Brain microvascular endothelial cell (primary cell): ENCODE measurements at regions not wholly inside any gene's neighbourhood (a gene's known extent, or its start where the extent isn't known, plus 50 kb on each side); places are given as distances from the start of the nearest gene placed in this dataset.

Experiments used
- DNase-seq: peaks from one replicate; pipeline ENCODE4 v3.0.0-alpha.2; 2020
- H3K27ac ChIP-seq: fragments of 250-450 bp; sonication (Bioruptor Pico); 2 replicates; pipeline ENCODE4 v1.5.1; 2020; ENCODE audit warnings: mild to moderate bottlenecking, moderate library complexity
- H3K27me3 ChIP-seq: fragments of 250-450 bp; sonication (Bioruptor Pico); replicated peaks from 2 replicates; pipeline ENCODE4 v1.5.1; 2020; ENCODE audit warnings: mild to moderate bottlenecking
- H3K36me3 ChIP-seq: fragments of 250-450 bp; sonication (Bioruptor Pico); replicated peaks from 2 replicates; pipeline ENCODE4 v1.5.1; 2020; ENCODE audit warnings: mild to moderate bottlenecking
- H3K4me3 ChIP-seq: 2 replicates; pipeline ENCODE4 v1.5.1; 2011; ENCODE audit warnings: low read depth, mild to moderate bottlenecking, control low read depth, low read length, moderate library complexity
- in situ Hi-C: cut with HindIII; loops from 2 replicates; pipeline ENCODE4 v1.10.0; 2017; ENCODE audit warnings: low sequenced_read_pairs, low pct_ligation_motif_present
- TF ChIP-seq, protein P1 (sequence below): IDR thresholded peaks from 2 replicates; pipeline ENCODE4 v1.5.1; 2011; ENCODE audit warnings: low read depth, mild to moderate bottlenecking, moderate library complexity, low read length, control low read depth, inconsistent platforms; ENCODE audit errors: missing control alignments

DNA sequence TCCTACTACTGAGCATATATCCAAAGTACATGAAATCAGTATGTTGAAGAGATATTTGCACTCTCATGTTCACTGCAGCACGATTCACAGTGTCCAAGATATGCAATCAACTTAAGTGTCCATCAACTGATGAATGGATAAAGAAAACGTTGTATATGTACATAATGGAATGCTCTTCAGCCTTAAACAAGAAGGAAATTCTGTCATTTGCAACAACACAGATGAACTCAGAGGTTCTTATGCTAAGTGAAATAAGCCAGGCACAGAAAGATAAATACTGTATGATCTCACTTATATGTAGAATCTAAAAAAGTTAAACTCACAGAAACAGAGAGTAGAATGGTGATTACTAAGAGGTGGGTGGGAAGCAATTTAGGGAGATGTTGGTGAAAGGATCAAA is 149.2 kb downstream of the EVA1A start:
- in situ Hi-C loops: no loop called here
- DNase-seq: no peak
- Histone ChIP-seq H3K27ac (no peak overlapping the region), H3K4me3 (no peak overlapping the region), H3K27me3 (peaks cover 2% of the 10 kb centered on the region), H3K36me3 (no peaks in the 10 kb centered on the region)
- TF ChIP-seq, protein P1, sequence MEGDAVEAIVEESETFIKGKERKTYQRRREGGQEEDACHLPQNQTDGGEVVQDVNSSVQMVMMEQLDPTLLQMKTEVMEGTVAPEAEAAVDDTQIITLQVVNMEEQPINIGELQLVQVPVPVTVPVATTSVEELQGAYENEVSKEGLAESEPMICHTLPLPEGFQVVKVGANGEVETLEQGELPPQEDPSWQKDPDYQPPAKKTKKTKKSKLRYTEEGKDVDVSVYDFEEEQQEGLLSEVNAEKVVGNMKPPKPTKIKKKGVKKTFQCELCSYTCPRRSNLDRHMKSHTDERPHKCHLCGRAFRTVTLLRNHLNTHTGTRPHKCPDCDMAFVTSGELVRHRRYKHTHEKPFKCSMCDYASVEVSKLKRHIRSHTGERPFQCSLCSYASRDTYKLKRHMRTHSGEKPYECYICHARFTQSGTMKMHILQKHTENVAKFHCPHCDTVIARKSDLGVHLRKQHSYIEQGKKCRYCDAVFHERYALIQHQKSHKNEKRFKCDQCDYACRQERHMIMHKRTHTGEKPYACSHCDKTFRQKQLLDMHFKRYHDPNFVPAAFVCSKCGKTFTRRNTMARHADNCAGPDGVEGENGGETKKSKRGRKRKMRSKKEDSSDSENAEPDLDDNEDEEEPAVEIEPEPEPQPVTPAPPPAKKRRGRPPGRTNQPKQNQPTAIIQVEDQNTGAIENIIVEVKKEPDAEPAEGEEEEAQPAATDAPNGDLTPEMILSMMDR: no peak

DNA sequence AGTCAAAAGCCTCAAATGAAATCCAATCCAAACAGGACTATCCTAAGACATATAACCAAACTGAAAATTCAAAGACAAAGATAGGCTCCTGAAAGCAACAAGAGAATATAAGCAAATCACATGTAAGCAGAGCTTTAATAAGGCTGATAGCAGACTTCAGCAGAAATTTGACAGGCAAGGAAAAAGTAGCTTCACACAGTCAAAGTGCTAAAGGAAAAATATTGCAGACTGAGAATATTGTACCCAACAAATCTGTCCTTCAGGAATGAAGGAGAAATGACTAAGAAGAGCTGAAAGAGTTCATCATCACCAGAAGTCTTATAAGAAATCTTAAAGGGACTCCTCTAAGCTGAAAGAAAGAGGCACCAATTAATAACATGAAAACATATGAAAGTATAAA is 150.0 kb downstream of the EVA1A start:
- H3K27me3 ChIP-seq: peaks cover 7% of the 10 kb centered on the region
- no peak for DNase-seq
- no peak overlapping the region for H3K4me3 ChIP-seq
- in situ Hi-C loops: no loop called here
- no peak overlapping the region for H3K27ac ChIP-seq
- TF ChIP-seq, protein P1: no peak
- H3K36me3 ChIP-seq: no peaks in the 10 kb centered on the region

DNA sequence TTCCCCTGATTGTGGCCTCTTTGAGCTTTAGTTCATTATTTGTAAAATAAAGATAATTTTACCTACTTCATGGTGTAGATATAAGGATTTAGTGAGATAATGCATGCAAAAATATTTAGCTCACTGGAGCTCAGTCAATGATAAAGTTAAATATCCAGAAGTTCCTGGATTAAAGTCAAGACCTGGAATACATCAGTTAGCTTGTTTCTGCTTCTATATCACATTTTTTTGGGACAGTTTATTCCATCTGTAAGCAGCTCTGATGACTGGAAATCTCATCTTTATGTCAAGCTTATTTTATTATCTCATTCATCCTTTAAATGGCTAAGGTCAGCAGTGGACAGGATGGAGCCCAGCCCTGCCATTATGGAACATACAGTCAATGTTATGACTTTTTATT is 152.0 kb downstream of the EVA1A start:
- H3K27ac ChIP-seq: no peak overlapping the region
- in situ Hi-C loops: no loop called here
- no peaks in the 10 kb centered on the region for H3K36me3 ChIP-seq
- no peak overlapping the region for H3K4me3 ChIP-seq
- H3K27me3 ChIP-seq: peaks cover 10% of the 10 kb centered on the region
- TF ChIP-seq, protein P1: no peak
- no peak for DNase-seq

DNA sequence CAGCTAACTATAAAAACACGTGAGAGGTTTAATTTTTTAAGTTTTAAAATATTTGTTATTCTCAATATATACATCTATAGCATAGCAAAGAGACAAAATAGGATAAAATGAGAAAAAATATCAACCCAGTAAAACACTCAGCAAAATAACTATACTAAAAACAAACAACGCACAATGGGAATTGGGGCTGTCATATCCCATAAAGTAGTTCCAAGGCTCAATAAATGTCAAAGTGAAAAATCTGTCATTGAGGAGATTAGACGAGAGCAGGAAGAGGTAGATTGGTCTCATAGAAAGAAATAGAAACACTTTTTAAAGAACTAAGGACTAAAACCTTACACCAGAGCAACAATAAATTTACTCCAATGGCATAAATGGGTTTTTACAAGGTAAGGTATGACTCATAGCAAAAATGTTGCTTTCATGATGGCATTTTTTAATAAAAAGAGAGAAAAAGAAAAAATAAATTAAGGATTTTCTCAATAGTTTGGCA is 153.7 kb downstream of the EVA1A start:
- TF ChIP-seq, protein P1: no peak
- Histone ChIP-seq H3K4me3 (no peak overlapping the region), H3K36me3 (no peaks in the 10 kb centered on the region), H3K27ac (no peak overlapping the region), H3K27me3 (peaks cover 7% of the 10 kb centered on the region)
- DNase-seq: no peak
- in situ Hi-C loops: no loop called here

DNA sequence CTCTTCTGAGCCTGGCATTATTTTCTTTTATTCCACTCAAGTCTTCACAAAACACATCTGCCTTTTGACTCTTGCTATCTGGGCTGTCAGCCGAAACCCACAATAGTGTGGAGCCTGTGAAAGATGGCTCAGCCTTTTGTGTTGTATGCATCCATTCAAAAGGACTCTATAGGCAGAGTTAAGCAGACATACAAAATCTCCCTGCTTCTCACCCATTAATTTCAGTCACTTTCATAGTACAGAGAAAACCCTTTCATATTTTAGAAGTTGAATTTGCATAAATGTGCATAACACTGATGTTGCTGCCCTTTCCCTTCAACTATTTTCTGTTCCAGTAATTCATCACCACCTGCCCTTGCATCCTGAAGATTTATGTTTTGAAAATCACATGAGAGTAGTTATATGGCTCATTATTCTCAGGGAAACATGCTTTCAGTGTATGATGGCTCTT is 154.6 kb downstream of the EVA1A start:
- H3K27me3 ChIP-seq: peaks cover 7% of the 10 kb centered on the region
- in situ Hi-C loops: no loop called here
- H3K27ac ChIP-seq: no peak overlapping the region
- no peak for DNase-seq
- H3K4me3 ChIP-seq: no peak overlapping the region
- H3K36me3 ChIP-seq: no peaks in the 10 kb centered on the region
- TF ChIP-seq, protein P1: no peak

DNA sequence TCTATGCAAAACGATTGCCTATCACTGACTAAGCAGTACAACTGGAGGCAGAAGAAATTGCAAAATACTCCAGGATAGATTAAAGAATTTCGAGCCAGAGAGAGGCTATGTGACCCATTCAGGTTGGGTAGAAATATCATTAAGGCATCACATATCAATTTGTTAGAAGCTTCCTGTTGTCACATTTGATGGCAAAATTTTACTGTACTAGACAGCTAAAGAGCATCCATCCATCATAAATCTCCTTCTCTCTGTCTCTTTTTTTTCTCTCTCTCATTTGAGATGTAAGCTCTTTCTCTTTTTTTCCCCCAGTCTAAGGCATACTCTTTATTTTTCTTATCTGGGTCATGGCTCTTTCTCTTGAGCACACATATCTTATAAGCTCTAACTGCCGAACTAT is 155.7 kb downstream of the EVA1A start:
- DNase-seq: no peak
- in situ Hi-C loops: no loop called here
- Histone ChIP-seq H3K36me3 (no peaks in the 10 kb centered on the region), H3K4me3 (no peak overlapping the region), H3K27me3 (peaks cover 7% of the 10 kb centered on the region), H3K27ac (no peak overlapping the region)
- TF ChIP-seq, protein P1: no peak
